Testis (tissue), 2 donors: ENCODE measurements at regions not wholly inside any gene's neighbourhood (a gene's known extent, or its start where the extent isn't known, plus 50 kb on each side); places are given as distances from the start of the nearest gene placed in this dataset.

Source experiments
- DNase-seq: peaks from one replicate; pipeline ENCODE4 v3.0.0-alpha.2; 2019
- H3K27ac ChIP-seq, 2 donors: fragments of 200-600 bp; sonication (generic); one replicate each; pipeline ENCODE4 v1.5.1; 2019
- H3K27me3 ChIP-seq: fragments of 200-600 bp; sonication (generic); one replicate; pipeline ENCODE4 v1.5.1; 2019
- H3K36me3 ChIP-seq: fragments of 200-600 bp; sonication (generic); one replicate; pipeline ENCODE4 v1.5.1; 2017; ENCODE audit warnings: low read depth; ENCODE audit errors: missing control alignments
- H3K4me1 ChIP-seq: fragments of 200-600 bp; sonication (generic); one replicate; pipeline ENCODE4 v1.5.1; 2019
- H3K4me3 ChIP-seq, 2 donors: fragments of 200-600 bp; sonication (generic); one replicate each; pipeline ENCODE4 v1.5.1; 2017 to 2019
- H3K9me3 ChIP-seq: fragments of 200-600 bp; sonication (generic); one replicate; pipeline ENCODE4 v1.5.1; 2017
- POLR2A ChIP-seq: fragments of 450-650 bp; IDR thresholded peaks from one replicate; pipeline ENCODE4 v1.6.1; 2017; ENCODE audit warnings: antibody characterized with exemption, mild to moderate bottlenecking, moderate library complexity
- WGBS, 2 donors: methylation state at CpG; one replicate each; pipeline ENCODE4 v1.1.5; 2018; 5-methylcytosine and 5-hydroxymethylcytosine counted together
- intact Hi-C: fragments of 100-400 bp; cut with DNase I; formaldehyde crosslinking; loops from one replicate; pipeline ENCODE4 v1.15.1; 2023; ENCODE audit warnings: low total_unique reads
- TF ChIP-seq, protein P1 (sequence below), 3 experiments: fragments of 450-650 bp in 2 of 3; fragments of 200-600 bp in 1 of 3; sonication (generic) in 1 of 3; IDR thresholded peaks; one replicate each; pipeline ENCODE4 v1.5.1; 2016 to 2019; ENCODE audit warnings: antibody characterized with exemption in 3 of 3, mild to moderate bottlenecking in 2 of 3, moderate library complexity in 1 of 3

DNA sequence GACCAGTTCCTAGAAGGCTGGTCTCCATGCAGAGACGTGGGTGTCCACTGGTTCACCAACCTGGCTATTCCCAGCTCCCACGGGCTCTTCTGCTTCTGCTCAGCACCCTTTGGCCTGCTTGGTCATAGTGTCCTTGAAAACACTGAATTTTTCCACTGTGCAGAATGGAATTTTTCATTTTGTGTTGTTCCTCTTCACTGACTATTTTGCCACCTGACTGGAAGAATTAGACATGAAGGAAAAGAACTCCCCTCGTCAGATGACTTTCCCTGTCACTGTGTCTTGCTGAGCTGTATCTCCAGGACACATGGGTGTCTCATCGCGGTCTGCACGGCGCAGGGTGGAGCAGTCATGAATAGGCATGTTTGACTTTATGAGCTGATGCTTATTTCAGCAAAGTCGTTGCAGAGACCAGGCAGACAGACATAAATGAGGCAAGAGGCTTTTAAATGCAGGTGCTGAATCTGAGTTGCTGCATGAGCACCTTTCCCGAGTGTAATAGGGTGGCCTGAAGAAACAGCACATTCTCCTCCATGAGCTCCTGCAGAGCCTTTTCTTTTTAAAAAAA lies 50.2 kb upstream of the SEMA4D start:
- H3K4me3 ChIP-seq = no peak overlapping the region
- intact Hi-C loops = no loop called here
- no peak overlapping the region for H3K27ac ChIP-seq
- DNase-seq = no peak
- H3K27me3 ChIP-seq = no peaks in the 10 kb centered on the region
- whole genome bisulfite sequencing, 2 donors = 63 to 74% methylated on average over 9 of the region's 9 CpGs
- TF ChIP-seq, protein P1, sequence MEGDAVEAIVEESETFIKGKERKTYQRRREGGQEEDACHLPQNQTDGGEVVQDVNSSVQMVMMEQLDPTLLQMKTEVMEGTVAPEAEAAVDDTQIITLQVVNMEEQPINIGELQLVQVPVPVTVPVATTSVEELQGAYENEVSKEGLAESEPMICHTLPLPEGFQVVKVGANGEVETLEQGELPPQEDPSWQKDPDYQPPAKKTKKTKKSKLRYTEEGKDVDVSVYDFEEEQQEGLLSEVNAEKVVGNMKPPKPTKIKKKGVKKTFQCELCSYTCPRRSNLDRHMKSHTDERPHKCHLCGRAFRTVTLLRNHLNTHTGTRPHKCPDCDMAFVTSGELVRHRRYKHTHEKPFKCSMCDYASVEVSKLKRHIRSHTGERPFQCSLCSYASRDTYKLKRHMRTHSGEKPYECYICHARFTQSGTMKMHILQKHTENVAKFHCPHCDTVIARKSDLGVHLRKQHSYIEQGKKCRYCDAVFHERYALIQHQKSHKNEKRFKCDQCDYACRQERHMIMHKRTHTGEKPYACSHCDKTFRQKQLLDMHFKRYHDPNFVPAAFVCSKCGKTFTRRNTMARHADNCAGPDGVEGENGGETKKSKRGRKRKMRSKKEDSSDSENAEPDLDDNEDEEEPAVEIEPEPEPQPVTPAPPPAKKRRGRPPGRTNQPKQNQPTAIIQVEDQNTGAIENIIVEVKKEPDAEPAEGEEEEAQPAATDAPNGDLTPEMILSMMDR (IDR thresholded peaks at IDR 0.05) = no peak
- no peak for TF ChIP-seq POLR2A
- H3K36me3 ChIP-seq = no peaks in the 10 kb centered on the region
- H3K4me1 ChIP-seq = peaks cover 3% of the 10 kb centered on the region
- no peaks in the 10 kb centered on the region for H3K9me3 ChIP-seq
